DND-41 (cell line): ENCODE measurements at regions not wholly inside any gene's neighbourhood (a gene's known extent, or its start where the extent isn't known, plus 50 kb on each side); places are given as distances from the start of the nearest gene placed in this dataset.

ENCODE experiments used
- CTCF ChIP-seq: IDR thresholded peaks from 2 replicates; pipeline ENCODE4 v1.5.1; 2012; ENCODE audit warnings: borderline replicate concordance, low read length, moderate library complexity, mild to moderate bottlenecking; ENCODE audit not compliant: poor library complexity, severe bottlenecking; ENCODE audit errors: extremely low read depth
- EZH2 ChIP-seq: IDR thresholded peaks from 3 replicates; pipeline ENCODE4 v1.6.1; 2012; ENCODE audit warnings: borderline replicate concordance, low read depth, mild to moderate bottlenecking, moderate library complexity, low read length, inconsistent platforms; ENCODE audit not compliant: severe bottlenecking

GRCh38 chr13:81676008-81676407 lies 1335.1 kb upstream of the SPRY2 start:
- TF ChIP-seq CTCF = no peak
- TF ChIP-seq EZH2 = no peak
